CD4-positive, alpha-beta memory T cell (primary cell): ENCODE measurements at regions not wholly inside any gene's neighbourhood (a gene's known extent, or its start where the extent isn't known, plus 50 kb on each side); places are given as distances from the start of the nearest gene placed in this dataset.

Source experiments
- CTCF ChIA-PET: fragments of 350-600 bp; sonication (Branson Sonifier 250); formaldehyde crosslinking; loops from one replicate; lab custom pipeline; 2021; ENCODE audit warnings: inconsistent platforms; ENCODE audit not compliant: partially characterized antibody; lab: Charles Lee
- POLR2A ChIA-PET: fragments of 350-600 bp; sonication (Branson Sonifier 250); formaldehyde crosslinking; loops from one replicate; lab custom pipeline; 2021; ENCODE audit not compliant: partially characterized antibody; lab: Charles Lee
- DNase-seq, 5 donors: peaks; one replicate each; pipeline versions ENCODE4 v3.0.0 to v3.0.0-alpha.2; 2020 to 2022; ENCODE audit warnings: mixed read lengths in 1 of 5
- H3K27ac ChIP-seq: one replicate; pipeline ENCODE4 v1.7.0; 2013; ENCODE audit warnings: low read depth, low read length
- H3K27me3 ChIP-seq: 2 replicates; pipeline ENCODE4 v1.7.0; 2013; ENCODE audit warnings: mild to moderate bottlenecking, low read length, moderate library complexity; ENCODE audit not compliant: insufficient read depth
- H3K36me3 ChIP-seq: 2 replicates; pipeline ENCODE4 v1.7.0; 2013; ENCODE audit warnings: mild to moderate bottlenecking, low read length, moderate library complexity; ENCODE audit not compliant: insufficient read depth
- H3K4me1 ChIP-seq: 2 replicates; pipeline ENCODE4 v1.7.0; 2013; ENCODE audit warnings: mild to moderate bottlenecking, low read length, moderate library complexity; ENCODE audit not compliant: insufficient read depth
- H3K4me3 ChIP-seq, 2 donors: one replicate each; pipeline ENCODE4 v1.7.0; 2013; ENCODE audit warnings: low read length in 2 of 2, mild to moderate bottlenecking in 1 of 2
- H3K9me3 ChIP-seq, 2 donors: one replicate each; pipeline ENCODE4 v1.7.0; 2013; ENCODE audit warnings: low read length in 2 of 2, control low read depth in 1 of 2; ENCODE audit not compliant: control insufficient read depth in 1 of 2
- H3K27ac Mint-ChIP-seq, 7 donors: one replicate each; pipeline ENCODE4 v1.8.0; 2020 to 2021; ENCODE audit warnings: mixed read lengths in 7 of 7, mild to moderate bottlenecking in 6 of 7, inconsistent platforms in 3 of 7, moderate library complexity in 3 of 7
- H3K27me3 Mint-ChIP-seq, 2 donors: one replicate each; pipeline ENCODE4 v1.8.0; 2020 to 2021; ENCODE audit warnings: mixed read lengths in 2 of 2
- H3K36me3 Mint-ChIP-seq, 2 donors: one replicate each; pipeline ENCODE4 v1.8.0; 2020 to 2021; ENCODE audit warnings: mixed read lengths in 2 of 2, inconsistent platforms in 1 of 2, mild to moderate bottlenecking in 1 of 2
- H3K4me1 Mint-ChIP-seq, 4 donors: one replicate each; pipeline ENCODE4 v1.8.0; 2020 to 2021; ENCODE audit warnings: mixed read lengths in 4 of 4, mild to moderate bottlenecking in 1 of 4
- H3K4me3 Mint-ChIP-seq, 8 donors: one replicate each; pipeline ENCODE4 v1.8.0; 2020 to 2021; ENCODE audit warnings: mixed read lengths in 8 of 8, mild to moderate bottlenecking in 7 of 8, moderate library complexity in 6 of 8, inconsistent platforms in 3 of 8
- H3K9me3 Mint-ChIP-seq, 8 donors: one replicate each; pipeline ENCODE4 v1.8.0; 2020 to 2021; ENCODE audit warnings: mixed read lengths in 8 of 8, mild to moderate bottlenecking in 5 of 8, inconsistent platforms in 3 of 8, moderate library complexity in 1 of 8
- intact Hi-C: fragments of 100-400 bp; cut with micrococcal nuclease; formaldehyde crosslinking; loops from one replicate; pipeline ENCODE4 v1.15.1; 2023

GRCh38 chr1:4055294-4055967 is 155.4 kb upstream of the C1orf174 start:
- no peak overlapping the region for H3K4me3 ChIP-seq
- no peak overlapping the region for H3K4me3 Mint-ChIP-seq
- no peaks in the 10 kb centered on the region for H3K27me3 ChIP-seq
- intact Hi-C loops: no loop called here
- no peaks in the 10 kb centered on the region for H3K4me1 ChIP-seq
- no peaks in the 10 kb centered on the region for H3K9me3 ChIP-seq
- H3K27ac Mint-ChIP-seq: no peak overlapping the region
- ChIA-PET POLR2A (no interaction called here), CTCF (no interaction called here)
- no peak overlapping the region for H3K27ac ChIP-seq
- no peak for DNase-seq
- H3K9me3 Mint-ChIP-seq: no peaks in the 10 kb centered on the region
- peaks cover 4 to 6% of the 10 kb centered on the region in 2 donors for H3K27me3 Mint-ChIP-seq
- no peaks in the 10 kb centered on the region for H3K4me1 Mint-ChIP-seq
- H3K36me3 ChIP-seq: no peaks in the 10 kb centered on the region
- H3K36me3 Mint-ChIP-seq: no peaks in the 10 kb centered on the region

GRCh38 chr1:4056422-4056821 is 156.3 kb upstream of the C1orf174 start:
- H3K27me3 ChIP-seq: no peaks in the 10 kb centered on the region
- Mint-ChIP-seq H3K36me3 (no peaks in the 10 kb centered on the region), H3K4me3 (no peak overlapping the region), H3K27me3 (peaks cover 4 to 6% of the 10 kb centered on the region in 2 donors), H3K9me3 (no peaks in the 10 kb centered on the region), H3K4me1 (no peaks in the 10 kb centered on the region), H3K27ac (no peak overlapping the region)
- no peak overlapping the region for H3K27ac ChIP-seq
- no peaks in the 10 kb centered on the region for H3K36me3 ChIP-seq
- CTCF ChIA-PET: no interaction called here
- DNase-seq: no peak
- intact Hi-C loops: no loop called here
- H3K4me3 ChIP-seq: no peak overlapping the region
- H3K4me1 ChIP-seq: no peaks in the 10 kb centered on the region
- H3K9me3 ChIP-seq: no peaks in the 10 kb centered on the region
- POLR2A ChIA-PET: no interaction called here

GRCh38 chr1:4056989-4057388 is 156.9 kb upstream of the C1orf174 start:
- Mint-ChIP-seq H3K27me3 (peaks cover 4 to 6% of the 10 kb centered on the region in 2 donors), H3K27ac (no peak overlapping the region), H3K4me1 (no peaks in the 10 kb centered on the region), H3K9me3 (no peaks in the 10 kb centered on the region), H3K36me3 (no peaks in the 10 kb centered on the region), H3K4me3 (no peak overlapping the region)
- H3K4me1 ChIP-seq: no peaks in the 10 kb centered on the region
- ChIA-PET CTCF (no interaction called here), POLR2A (no interaction called here)
- no peak for DNase-seq
- H3K27ac ChIP-seq: no peak overlapping the region
- H3K4me3 ChIP-seq: no peak overlapping the region
- no peaks in the 10 kb centered on the region for H3K27me3 ChIP-seq
- H3K36me3 ChIP-seq: no peaks in the 10 kb centered on the region
- intact Hi-C loops: no loop called here
- no peaks in the 10 kb centered on the region for H3K9me3 ChIP-seq

GRCh38 chr1:4057603-4058002 is 157.5 kb upstream of the C1orf174 start:
- Mint-ChIP-seq H3K27ac (no peak overlapping the region), H3K4me3 (no peak overlapping the region), H3K9me3 (no peaks in the 10 kb centered on the region), H3K36me3 (no peaks in the 10 kb centered on the region), H3K4me1 (no peaks in the 10 kb centered on the region), H3K27me3 (peaks cover 4 to 5% of the 10 kb centered on the region in 2 donors)
- H3K27me3 ChIP-seq: no peaks in the 10 kb centered on the region
- intact Hi-C loops: no loop called here
- CTCF ChIA-PET: no interaction called here
- no peaks in the 10 kb centered on the region for H3K4me1 ChIP-seq
- H3K27ac ChIP-seq: no peak overlapping the region
- POLR2A ChIA-PET: no interaction called here
- DNase-seq: no peak
- no peak overlapping the region for H3K4me3 ChIP-seq
- H3K36me3 ChIP-seq: no peaks in the 10 kb centered on the region
- H3K9me3 ChIP-seq: no peaks in the 10 kb centered on the region

GRCh38 chr1:4058122-4058521 is 158.1 kb upstream of the C1orf174 start:
- H3K4me1 Mint-ChIP-seq: no peaks in the 10 kb centered on the region
- no peak overlapping the region for H3K27ac ChIP-seq
- no peak overlapping the region for H3K4me3 Mint-ChIP-seq
- no peak for DNase-seq
- no peaks in the 10 kb centered on the region for H3K9me3 Mint-ChIP-seq
- H3K4me1 ChIP-seq: no peaks in the 10 kb centered on the region
- H3K9me3 ChIP-seq: no peaks in the 10 kb centered on the region
- no peaks in the 10 kb centered on the region for H3K36me3 ChIP-seq
- no peak overlapping the region for H3K27ac Mint-ChIP-seq
- intact Hi-C loops: no loop called here
- H3K27me3 Mint-ChIP-seq: peaks cover 0 to 4% of the 10 kb centered on the region in 2 donors
- H3K36me3 Mint-ChIP-seq: no peaks in the 10 kb centered on the region
- no peaks in the 10 kb centered on the region for H3K27me3 ChIP-seq
- POLR2A ChIA-PET: no interaction called here
- CTCF ChIA-PET: no interaction called here
- H3K4me3 ChIP-seq: no peak overlapping the region

GRCh38 chr1:4058706-4059105 is 158.6 kb upstream of the C1orf174 start:
- POLR2A ChIA-PET: no interaction called here
- H3K9me3 Mint-ChIP-seq: no peaks in the 10 kb centered on the region
- Histone ChIP-seq H3K4me3 (no peak overlapping the region), H3K9me3 (no peaks in the 10 kb centered on the region), H3K36me3 (no peaks in the 10 kb centered on the region), H3K27ac (no peak overlapping the region), H3K4me1 (no peaks in the 10 kb centered on the region), H3K27me3 (no peaks in the 10 kb centered on the region)
- CTCF ChIA-PET: no interaction called here
- H3K36me3 Mint-ChIP-seq: no peaks in the 10 kb centered on the region
- H3K27me3 Mint-ChIP-seq: peaks cover 0 to 4% of the 10 kb centered on the region in 2 donors
- H3K4me1 Mint-ChIP-seq: no peaks in the 10 kb centered on the region
- no peak overlapping the region for H3K27ac Mint-ChIP-seq
- H3K4me3 Mint-ChIP-seq: no peak overlapping the region
- no peak for DNase-seq
- intact Hi-C loops: no loop called here

GRCh38 chr1:4059270-4059669 is 159.2 kb upstream of the C1orf174 start:
- no peak overlapping the region for H3K4me3 Mint-ChIP-seq
- no peaks in the 10 kb centered on the region for H3K9me3 Mint-ChIP-seq
- no peaks in the 10 kb centered on the region for H3K36me3 Mint-ChIP-seq
- H3K9me3 ChIP-seq: no peaks in the 10 kb centered on the region
- CTCF ChIA-PET: no interaction called here
- POLR2A ChIA-PET: no interaction called here
- H3K27ac Mint-ChIP-seq: no peak overlapping the region
- no peak overlapping the region for H3K27ac ChIP-seq
- H3K27me3 ChIP-seq: no peaks in the 10 kb centered on the region
- peaks cover 0 to 4% of the 10 kb centered on the region in 2 donors for H3K27me3 Mint-ChIP-seq
- H3K4me1 Mint-ChIP-seq: no peaks in the 10 kb centered on the region
- H3K4me3 ChIP-seq: no peak overlapping the region
- no peak for DNase-seq
- intact Hi-C loops: no loop called here
- H3K4me1 ChIP-seq: no peaks in the 10 kb centered on the region
- no peaks in the 10 kb centered on the region for H3K36me3 ChIP-seq

GRCh38 chr1:4060850-4061249 is 160.8 kb upstream of the C1orf174 start:
- Mint-ChIP-seq H3K36me3 (no peaks in the 10 kb centered on the region), H3K4me3 (no peak overlapping the region), H3K9me3 (no peaks in the 10 kb centered on the region), H3K4me1 (no peaks in the 10 kb centered on the region), H3K27ac (no peak overlapping the region), H3K27me3 (peaks cover 0 to 1% of the 10 kb centered on the region in 2 donors)
- Histone ChIP-seq H3K4me1 (no peaks in the 10 kb centered on the region), H3K9me3 (no peaks in the 10 kb centered on the region), H3K4me3 (no peak overlapping the region), H3K36me3 (no peaks in the 10 kb centered on the region), H3K27me3 (no peaks in the 10 kb centered on the region), H3K27ac (no peak overlapping the region)
- intact Hi-C loops: no loop called here
- ChIA-PET POLR2A (no interaction called here), CTCF (no interaction called here)
- no peak for DNase-seq
